ENCODE measurements at regions not wholly inside any gene's neighbourhood (a gene's known extent, or its start where the extent isn't known, plus 50 kb on each side); places are given as distances from the start of the nearest gene placed in this dataset.

DNA sequence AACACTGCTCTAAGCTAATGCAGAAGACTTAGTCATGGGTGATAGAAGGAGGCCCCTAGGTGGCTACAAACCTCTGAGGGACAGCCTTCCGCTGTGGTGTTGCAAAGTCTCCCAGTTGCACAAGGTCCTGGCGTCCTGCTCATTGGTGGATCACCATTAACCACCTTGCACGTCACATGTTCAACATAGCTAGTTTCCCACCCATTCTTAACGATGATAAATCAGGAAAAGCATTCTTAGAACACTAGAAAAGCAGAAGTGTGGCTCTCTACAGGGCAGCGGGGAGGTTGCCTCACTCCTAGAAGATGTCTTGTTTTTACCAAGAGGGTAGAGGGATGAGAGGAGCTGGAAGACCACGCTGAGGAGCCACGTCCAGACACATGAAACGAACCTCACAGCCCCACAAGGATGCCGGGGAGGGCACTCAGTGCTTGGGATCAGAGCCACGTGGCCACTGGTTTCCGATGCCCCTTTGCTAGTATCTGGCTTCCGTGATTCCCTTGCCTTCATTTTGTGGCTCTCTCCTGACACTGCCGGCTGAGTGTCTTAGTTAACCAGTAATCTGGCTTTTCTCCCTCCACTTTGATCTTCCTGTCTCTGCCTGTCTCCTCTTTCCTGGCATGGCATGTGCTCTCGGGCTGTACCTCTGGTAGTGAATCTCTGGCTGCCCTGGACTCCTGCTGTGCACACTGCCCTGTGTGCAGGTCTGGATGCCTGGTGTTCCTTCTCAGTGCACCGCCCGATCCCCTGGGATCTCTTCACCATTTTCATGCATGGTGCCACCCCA lies 91.4 kb upstream of the NEDD9 start:
- 82% methylated on average over 16 of the region's 16 CpGs for WGBS, 2 donors
- H3K4me3 ChIP-seq (ENCODE audit: low read depth, poor library complexity, severe bottlenecking): no peak overlapping the region
- TF ChIP-seq, protein P1, sequence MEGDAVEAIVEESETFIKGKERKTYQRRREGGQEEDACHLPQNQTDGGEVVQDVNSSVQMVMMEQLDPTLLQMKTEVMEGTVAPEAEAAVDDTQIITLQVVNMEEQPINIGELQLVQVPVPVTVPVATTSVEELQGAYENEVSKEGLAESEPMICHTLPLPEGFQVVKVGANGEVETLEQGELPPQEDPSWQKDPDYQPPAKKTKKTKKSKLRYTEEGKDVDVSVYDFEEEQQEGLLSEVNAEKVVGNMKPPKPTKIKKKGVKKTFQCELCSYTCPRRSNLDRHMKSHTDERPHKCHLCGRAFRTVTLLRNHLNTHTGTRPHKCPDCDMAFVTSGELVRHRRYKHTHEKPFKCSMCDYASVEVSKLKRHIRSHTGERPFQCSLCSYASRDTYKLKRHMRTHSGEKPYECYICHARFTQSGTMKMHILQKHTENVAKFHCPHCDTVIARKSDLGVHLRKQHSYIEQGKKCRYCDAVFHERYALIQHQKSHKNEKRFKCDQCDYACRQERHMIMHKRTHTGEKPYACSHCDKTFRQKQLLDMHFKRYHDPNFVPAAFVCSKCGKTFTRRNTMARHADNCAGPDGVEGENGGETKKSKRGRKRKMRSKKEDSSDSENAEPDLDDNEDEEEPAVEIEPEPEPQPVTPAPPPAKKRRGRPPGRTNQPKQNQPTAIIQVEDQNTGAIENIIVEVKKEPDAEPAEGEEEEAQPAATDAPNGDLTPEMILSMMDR (IDR thresholded peaks at IDR 0.05): no peak
- no peak for TF ChIP-seq POLR2A (IDR thresholded peaks at IDR 0.05)
- intact Hi-C loops (cut with DNase I; ENCODE audit: low total_unique reads): no loop called here
- DNase-seq (ENCODE audit: low spot score in 2 of 2): no peak

DNA sequence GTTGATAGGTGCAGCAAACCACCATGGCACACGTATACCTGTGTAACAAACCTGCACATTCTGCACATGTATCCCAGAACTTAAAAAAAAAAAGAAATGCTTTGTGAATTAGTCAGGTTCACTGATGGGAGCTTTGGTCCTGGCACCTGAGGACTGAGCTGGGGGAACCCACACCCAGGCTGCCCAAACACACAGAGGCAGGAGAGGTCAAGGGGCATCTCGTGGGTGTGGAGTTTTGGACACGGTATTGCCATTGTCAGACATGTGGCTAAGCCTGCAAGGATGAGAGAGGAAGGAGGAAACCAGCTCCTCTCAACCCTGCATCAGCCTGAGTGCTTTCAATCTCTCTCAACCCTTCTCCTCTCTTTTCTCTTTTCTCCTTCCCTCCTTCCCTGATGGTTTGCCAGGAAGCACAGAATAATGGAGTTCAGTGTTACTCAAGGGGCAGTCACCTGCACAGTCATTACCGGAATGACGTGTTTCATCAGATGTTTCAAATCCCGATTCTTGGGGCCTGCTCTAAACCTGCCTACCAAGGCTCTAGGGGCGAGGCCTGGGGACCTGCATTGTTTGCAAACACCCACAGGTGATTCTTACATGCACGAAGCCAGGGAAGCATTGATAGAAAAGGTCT lies 89.9 kb upstream of the NEDD9 start:
- 82% methylated on average over 8 of the region's 8 CpGs for WGBS, 2 donors
- intact Hi-C loops (cut with DNase I; ENCODE audit: low total_unique reads): no loop called here
- H3K4me3 ChIP-seq (ENCODE audit: low read depth, poor library complexity, severe bottlenecking): no peak overlapping the region
- TF ChIP-seq, protein P1 (IDR thresholded peaks at IDR 0.05): no peak
- TF ChIP-seq POLR2A (IDR thresholded peaks at IDR 0.05): no peak
- no peak for DNase-seq (ENCODE audit: low spot score in 2 of 2)

DNA sequence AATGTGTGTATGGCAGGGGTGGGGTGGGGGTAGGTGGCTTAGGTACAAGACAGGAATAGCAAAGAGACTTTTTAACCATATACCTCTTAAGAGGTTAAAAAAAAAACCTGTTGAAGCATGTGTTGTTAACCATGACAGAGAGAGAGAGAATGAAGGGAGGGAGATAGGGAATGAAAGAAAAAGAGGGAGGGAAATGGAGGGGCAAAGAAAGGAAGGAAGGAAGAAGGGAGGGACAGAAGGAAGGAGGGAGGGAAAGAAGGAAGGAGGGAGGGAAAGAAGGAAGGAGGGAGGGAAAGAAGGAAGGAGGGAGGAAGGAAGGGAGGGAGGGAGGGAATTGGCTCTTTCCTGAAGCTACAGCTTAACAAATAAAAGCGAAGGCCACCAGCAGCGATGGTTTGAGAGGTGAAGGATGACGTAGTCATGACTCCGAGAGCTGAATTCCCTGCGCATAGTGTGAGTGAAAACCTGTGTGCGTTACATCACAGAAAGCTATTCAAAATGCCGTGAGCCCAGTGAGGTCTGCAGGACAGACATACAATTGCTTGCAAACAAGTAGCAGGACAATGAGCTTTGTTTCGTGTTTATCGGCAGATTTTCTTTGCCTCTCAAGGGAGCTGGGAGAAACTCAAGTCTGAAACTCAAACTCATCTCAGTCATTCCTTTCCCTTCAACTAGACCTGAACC lies 88.6 kb upstream of the NEDD9 start:
- 71 to 88% methylated on average over 9 of the region's 9 CpGs for WGBS, 2 donors
- no peak overlapping the region for H3K4me3 ChIP-seq (ENCODE audit: low read depth, poor library complexity, severe bottlenecking)
- TF ChIP-seq, protein P1 (IDR thresholded peaks at IDR 0.05): no peak
- no peak for TF ChIP-seq POLR2A (IDR thresholded peaks at IDR 0.05)
- DNase-seq (ENCODE audit: low spot score in 2 of 2): no peak
- intact Hi-C loops (cut with DNase I; ENCODE audit: low total_unique reads): no loop called here

DNA sequence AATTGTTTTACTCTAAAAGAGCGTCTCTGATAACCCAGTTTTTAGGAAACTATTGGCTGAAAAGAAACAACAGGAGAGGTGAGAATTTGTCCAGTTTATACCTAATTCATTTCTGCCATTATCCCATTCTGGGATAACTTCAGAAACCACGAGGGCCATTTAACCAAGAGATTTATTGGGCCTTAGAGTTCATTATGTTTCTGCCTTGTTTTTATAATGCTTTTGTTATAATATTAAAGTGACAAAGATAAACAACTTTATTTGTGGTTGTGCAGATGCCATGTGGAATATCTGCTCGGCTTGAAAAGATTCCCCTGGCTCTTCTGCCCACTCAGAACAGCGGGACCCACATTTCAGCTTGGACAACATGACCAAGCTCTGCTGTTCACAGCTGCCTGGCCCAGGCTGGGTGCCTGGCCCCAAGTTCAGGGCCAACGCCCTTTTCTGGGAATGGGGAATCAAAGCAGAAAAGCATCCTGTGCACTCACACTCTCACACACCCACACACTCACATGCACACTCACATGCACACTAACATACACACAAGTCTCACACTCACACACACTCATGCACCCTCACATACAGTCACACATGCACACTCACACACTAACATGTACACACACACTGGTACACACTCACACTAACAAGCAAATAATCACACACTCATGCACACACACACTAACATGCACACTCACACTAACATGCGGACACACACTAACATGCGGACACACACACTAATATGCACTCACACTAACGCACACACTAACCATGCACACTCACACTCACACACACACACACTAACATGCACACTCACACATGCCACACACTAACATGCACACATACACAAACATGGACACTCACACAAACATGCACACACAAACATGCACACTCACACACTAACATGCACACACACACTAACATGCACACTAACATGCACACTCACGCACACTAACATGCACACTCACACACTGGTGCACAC lies 86.7 kb upstream of the NEDD9 start:
- no peak for DNase-seq (ENCODE audit: low spot score in 2 of 2)
- 64 to 69% methylated on average over 9 of the region's 9 CpGs for WGBS, 2 donors
- TF ChIP-seq, protein P1 (IDR thresholded peaks at IDR 0.05): peak in 1 of 3 donors; percentile 55
- no peak for TF ChIP-seq POLR2A (IDR thresholded peaks at IDR 0.05)
- intact Hi-C loops (cut with DNase I; ENCODE audit: low total_unique reads): no loop called here
- no peak overlapping the region for H3K4me3 ChIP-seq (ENCODE audit: low read depth, poor library complexity, severe bottlenecking)

Data from lower leg skin (tissue), 4 donors.